WTC11 (cell line): ENCODE measurements at regions not wholly inside any gene's neighbourhood (a gene's known extent, or its start where the extent isn't known, plus 50 kb on each side); places are given as distances from the start of the nearest gene placed in this dataset.

ENCODE experiments used
- IRF2 ChIP-seq: sonication (generic); formaldehyde crosslinking; IDR thresholded peaks from 2 replicates; pipeline ENCODE4 v1.8.0; 2022; ENCODE audit warnings: low read depth, missing genetic modification reagents, borderline replicate concordance
- ZMAT4 ChIP-seq: fragments of 250-450 bp; sonication (Bioruptor Pico); IDR thresholded peaks from 2 replicates; pipeline ENCODE4 v1.9.0; 2021; ENCODE audit warnings: mild to moderate bottlenecking
- ZNF423 ChIP-seq: fragments of 250-450 bp; sonication (Bioruptor Pico); IDR thresholded peaks from 2 replicates; pipeline ENCODE4 v2.1.2; 2022; ENCODE audit warnings: mild to moderate bottlenecking, moderate library complexity

GRCh38 chr15:58360421-58361090 is 71.2 kb upstream of the LIPC start:
- TF ChIP-seq ZMAT4, result no peak
- no peak for TF ChIP-seq ZNF423 (CRISPR knock-in tag)
- no peak for TF ChIP-seq IRF2
